H9 (cell line): ENCODE measurements at regions not wholly inside any gene's neighbourhood (a gene's known extent, or its start where the extent isn't known, plus 50 kb on each side); places are given as distances from the start of the nearest gene placed in this dataset.

Source experiments
- DNase-seq: peaks from one replicate; pipeline ENCODE4 v3.0.0-alpha.2; 2017
- H2AFZ ChIP-seq: one replicate; pipeline ENCODE4 v1.6.1; 2013; ENCODE audit warnings: mild to moderate bottlenecking, low read length, control low read depth, moderate library complexity
- H2AK5ac ChIP-seq: 2 replicates; pipeline ENCODE4 v1.6.1; 2013; ENCODE audit warnings: low read length, control low read depth, mixed read lengths; ENCODE audit not compliant: insufficient read length
- H2BK120ac ChIP-seq: one replicate; pipeline ENCODE4 v1.6.1; 2013; ENCODE audit warnings: low read depth, mild to moderate bottlenecking, low read length, control low read depth, inconsistent platforms; ENCODE audit not compliant: poor library complexity, severe bottlenecking
- H2BK12ac ChIP-seq: 2 replicates; pipeline ENCODE4 v1.6.1; 2013; ENCODE audit warnings: low read length, control low read depth, mixed read lengths, low read depth; ENCODE audit not compliant: insufficient read length
- H2BK15ac ChIP-seq: 2 replicates; pipeline ENCODE4 v1.6.1; 2013; ENCODE audit warnings: low read depth, low read length, control low read depth
- H2BK20ac ChIP-seq: one replicate; pipeline ENCODE4 v1.6.1; 2013; ENCODE audit warnings: low read depth, mild to moderate bottlenecking, low read length, control low read depth, inconsistent platforms; ENCODE audit not compliant: poor library complexity, severe bottlenecking
- H2BK5ac ChIP-seq: 2 replicates; pipeline ENCODE4 v1.6.1; 2013; ENCODE audit warnings: low read length, control low read depth, mixed read lengths; ENCODE audit not compliant: insufficient read length
- H3K14ac ChIP-seq: 2 replicates; pipeline ENCODE4 v1.6.1; 2013; ENCODE audit warnings: low read length, control low read depth; ENCODE audit not compliant: insufficient read depth
- H3K18ac ChIP-seq: 2 replicates; pipeline ENCODE4 v1.6.1; 2013; ENCODE audit warnings: low read depth, mild to moderate bottlenecking, mixed read lengths, low read length, control low read depth; ENCODE audit not compliant: insufficient read length
- H3K23ac ChIP-seq: 2 replicates; pipeline ENCODE4 v1.6.1; 2013; ENCODE audit warnings: low read length, control low read depth, mixed read lengths, low read depth; ENCODE audit not compliant: insufficient read length
- H3K23me2 ChIP-seq: 2 replicates; pipeline ENCODE4 v1.6.1; 2013; ENCODE audit warnings: low read depth, mild to moderate bottlenecking, mixed read lengths, low read length, control low read depth; ENCODE audit not compliant: insufficient read length, poor library complexity, severe bottlenecking
- H3K27ac ChIP-seq: 2 replicates; pipeline ENCODE4 v1.5.1; 2013; ENCODE audit warnings: low read length, control low read depth, mixed read lengths, low read depth; ENCODE audit not compliant: insufficient read length
- H3K27me3 ChIP-seq: 2 replicates; pipeline ENCODE4 v1.6.1; 2013; ENCODE audit warnings: low read length, control low read depth, inconsistent platforms; ENCODE audit not compliant: insufficient read depth
- H3K4ac ChIP-seq: 2 replicates; pipeline ENCODE4 v1.6.1; 2013; ENCODE audit warnings: low read depth, mild to moderate bottlenecking, control low read depth, inconsistent platforms, low read length, moderate library complexity
- H3K4me1 ChIP-seq: 2 replicates; pipeline ENCODE4 v1.6.1; 2013; ENCODE audit warnings: low read length, control low read depth, inconsistent platforms; ENCODE audit not compliant: insufficient read depth
- H3K4me2 ChIP-seq: 2 replicates; pipeline ENCODE4 v1.6.1; 2013; ENCODE audit warnings: low read length, control low read depth, mixed read lengths; ENCODE audit not compliant: insufficient read length, insufficient read depth
- H3K56ac ChIP-seq: 2 replicates; pipeline ENCODE4 v1.6.1; 2013; ENCODE audit warnings: low read depth, mild to moderate bottlenecking, mixed read lengths, low read length, control low read depth; ENCODE audit not compliant: insufficient read length
- H3K79me1 ChIP-seq: 2 replicates; pipeline ENCODE4 v1.6.1; 2013; ENCODE audit warnings: low read depth, mild to moderate bottlenecking, moderate library complexity, low read length, control low read depth, inconsistent platforms; ENCODE audit not compliant: insufficient read depth, poor library complexity, severe bottlenecking
- H3K79me2 ChIP-seq: 2 replicates; pipeline ENCODE4 v1.6.1; 2013; ENCODE audit warnings: low read length, control low read depth, inconsistent platforms; ENCODE audit not compliant: insufficient read depth
- H3K9ac ChIP-seq: 2 replicates; pipeline ENCODE4 v1.6.1; 2013; ENCODE audit warnings: low read length, control low read depth, mixed read lengths; ENCODE audit not compliant: insufficient read length; ENCODE audit errors: extremely low read depth
- H3K9me3 ChIP-seq: one replicate; pipeline ENCODE4 v1.6.1; 2013; ENCODE audit warnings: low read depth, low read length, inconsistent platforms; ENCODE audit not compliant: control insufficient read depth
- H3T11ph ChIP-seq: one replicate; pipeline ENCODE4 v1.6.1; 2013; ENCODE audit warnings: mild to moderate bottlenecking, low read length, control low read depth, inconsistent platforms
- H4K20me1 ChIP-seq: one replicate; pipeline ENCODE4 v1.6.1; 2013; ENCODE audit not compliant: control insufficient read depth, insufficient read length, insufficient read depth
- H4K5ac ChIP-seq: 2 replicates; pipeline ENCODE4 v1.6.1; 2013; ENCODE audit warnings: low read depth, mild to moderate bottlenecking, mixed read lengths, low read length, control low read depth; ENCODE audit not compliant: insufficient read length
- H4K8ac ChIP-seq: replicated peaks from 2 replicates; pipeline ENCODE4 v1.6.1; 2013; ENCODE audit warnings: low read length, control low read depth, mixed read lengths, low read depth; ENCODE audit not compliant: insufficient read length
- H4K91ac ChIP-seq: 2 replicates; pipeline ENCODE4 v1.6.1; 2013; ENCODE audit warnings: low read depth, mild to moderate bottlenecking, moderate library complexity, mixed read lengths, low read length, control low read depth; ENCODE audit not compliant: insufficient read length
- H3K27ac Mint-ChIP-seq, 3 experiments: 2 replicates in 2 of 3; 3 replicates in 1 of 3; pipeline ENCODE4 v1.8.0; 2020 to 2021; ENCODE audit warnings: mixed read lengths in 3 of 3, mild to moderate bottlenecking in 1 of 3, moderate library complexity in 1 of 3
- H3K27me3 Mint-ChIP-seq: 2 replicates; pipeline ENCODE4 v1.8.0; 2021; ENCODE audit warnings: low read depth, mild to moderate bottlenecking, moderate library complexity, mixed read lengths
- H3K36me3 Mint-ChIP-seq, 3 experiments: 2 replicates in 2 of 3; 3 replicates in 1 of 3; pipeline ENCODE4 v1.8.0; 2020 to 2021; ENCODE audit warnings: low read depth in 3 of 3, mixed read lengths in 3 of 3; ENCODE audit not compliant: insufficient read depth in 1 of 3
- H3K4me1 Mint-ChIP-seq, 2 experiments: 2 replicates each; pipeline ENCODE4 v1.8.0; 2020; ENCODE audit warnings: mixed read lengths in 2 of 2
- H3K4me3 Mint-ChIP-seq, 2 experiments: 2 replicates in 1 of 2; 3 replicates in 1 of 2; pipeline ENCODE4 v1.8.0; 2020 to 2021; ENCODE audit warnings: mild to moderate bottlenecking in 2 of 2, mixed read lengths in 2 of 2, moderate library complexity in 1 of 2
- H3K9me3 Mint-ChIP-seq, 2 experiments: 2 replicates in 1 of 2; 3 replicates in 1 of 2; pipeline ENCODE4 v1.8.0; 2020; ENCODE audit warnings: mild to moderate bottlenecking in 2 of 2, mixed read lengths in 2 of 2, moderate library complexity in 1 of 2
- WGBS: extraction: QIAGEN DNeasy Blood & Tissue Kit; methylation state at CpG from one replicate; pipeline ENCODE4 v1.1.7; 2013; ENCODE audit warnings: missing lambda C conversion rate, low lambda C conversion rate, mixed read lengths; ENCODE audit not compliant: insufficient read length; ENCODE audit errors: extremely low coverage; 5-methylcytosine and 5-hydroxymethylcytosine counted together
- TF ChIP-seq, protein P1 (sequence below): fragments of 200-600 bp; sonication (generic); conservative IDR thresholded peaks from 3 replicates; pipeline ENCODE4 v1.8.0; 2021; ENCODE audit warnings: antibody characterized with exemption, mild to moderate bottlenecking

DNA sequence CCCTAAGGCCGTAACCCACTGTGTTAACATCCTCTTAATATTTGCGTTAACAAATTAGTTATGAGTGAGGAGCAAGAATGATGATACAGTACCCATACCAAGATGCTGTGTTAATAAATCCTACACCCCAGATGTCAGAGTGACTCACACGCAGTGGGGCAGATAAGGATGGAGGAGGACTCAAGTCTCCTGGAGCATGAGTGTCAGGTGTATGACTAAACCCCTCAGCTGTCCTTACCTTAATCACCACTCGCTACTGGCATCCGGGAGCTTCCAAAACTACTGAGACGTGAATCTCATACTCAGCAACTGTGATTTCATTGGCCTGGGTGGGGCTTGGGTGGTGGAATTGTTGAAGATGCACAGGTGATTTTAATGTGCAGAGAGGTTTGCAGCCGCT lies 131.3 kb upstream of the MTHFD1L start:
- Histone ChIP-seq H3K4me1 (no peaks in the 10 kb centered on the region), H4K20me1 (no peaks in the 10 kb centered on the region), H4K5ac (no peak overlapping the region), H2AFZ (no peak overlapping the region), H3K14ac (no peak overlapping the region), H3K18ac (no peak overlapping the region), H3K4me2 (no peak overlapping the region), H2BK20ac (no peak overlapping the region), H2BK120ac (no peak overlapping the region), H3K23me2 (no peaks in the 10 kb centered on the region), H4K91ac (no peak overlapping the region), H4K8ac (no peak overlapping the region), H3K9ac (no peak overlapping the region), H2AK5ac (no peak overlapping the region), H3K27ac (no peak overlapping the region), H2BK15ac (no peak overlapping the region), H3K23ac (no peak overlapping the region), H3K56ac (no peak overlapping the region), H3K27me3 (no peaks in the 10 kb centered on the region), H3K79me1 (no peaks in the 10 kb centered on the region), H3K4ac (no peak overlapping the region), H2BK12ac (no peak overlapping the region), H3K79me2 (no peaks in the 10 kb centered on the region), H2BK5ac (no peak overlapping the region), H3T11ph (no peak overlapping the region), H3K9me3 (no peaks in the 10 kb centered on the region)
- H3K4me1 Mint-ChIP-seq = peaks cover 0 to 2% of the 10 kb centered on the region in 2 experiments; a peak in 1 of 4 replicates
- no peaks in the 10 kb centered on the region for H3K36me3 Mint-ChIP-seq
- H3K27ac Mint-ChIP-seq = no peak overlapping the region
- WGBS = no CpG with 5 or more reads among the region's 7 CpGs
- DNase-seq = no peak
- no peaks in the 10 kb centered on the region for H3K9me3 Mint-ChIP-seq
- no peak overlapping the region for H3K4me3 Mint-ChIP-seq
- TF ChIP-seq, protein P1, sequence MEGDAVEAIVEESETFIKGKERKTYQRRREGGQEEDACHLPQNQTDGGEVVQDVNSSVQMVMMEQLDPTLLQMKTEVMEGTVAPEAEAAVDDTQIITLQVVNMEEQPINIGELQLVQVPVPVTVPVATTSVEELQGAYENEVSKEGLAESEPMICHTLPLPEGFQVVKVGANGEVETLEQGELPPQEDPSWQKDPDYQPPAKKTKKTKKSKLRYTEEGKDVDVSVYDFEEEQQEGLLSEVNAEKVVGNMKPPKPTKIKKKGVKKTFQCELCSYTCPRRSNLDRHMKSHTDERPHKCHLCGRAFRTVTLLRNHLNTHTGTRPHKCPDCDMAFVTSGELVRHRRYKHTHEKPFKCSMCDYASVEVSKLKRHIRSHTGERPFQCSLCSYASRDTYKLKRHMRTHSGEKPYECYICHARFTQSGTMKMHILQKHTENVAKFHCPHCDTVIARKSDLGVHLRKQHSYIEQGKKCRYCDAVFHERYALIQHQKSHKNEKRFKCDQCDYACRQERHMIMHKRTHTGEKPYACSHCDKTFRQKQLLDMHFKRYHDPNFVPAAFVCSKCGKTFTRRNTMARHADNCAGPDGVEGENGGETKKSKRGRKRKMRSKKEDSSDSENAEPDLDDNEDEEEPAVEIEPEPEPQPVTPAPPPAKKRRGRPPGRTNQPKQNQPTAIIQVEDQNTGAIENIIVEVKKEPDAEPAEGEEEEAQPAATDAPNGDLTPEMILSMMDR = no peak
- no peaks in the 10 kb centered on the region for H3K27me3 Mint-ChIP-seq
